Esophagus squamous epithelium (tissue), 5 donors: ENCODE measurements at regions not wholly inside any gene's neighbourhood (a gene's known extent, or its start where the extent isn't known, plus 50 kb on each side); places are given as distances from the start of the nearest gene placed in this dataset.
"Not testable (repeated sequence)": the region's sequence is repeated elsewhere in the genome, so short reads cannot be mapped to it uniquely, and the experiment has no call there.

Experiments
- DNase-seq: peaks from one replicate; lab custom pipeline; 2025; lab: John Stamatoyannopoulos, UW
- H3K27ac ChIP-seq, 4 donors: fragments of 200-600 bp; sonication (generic); one replicate each; pipeline ENCODE4 v1.5.1; 2016 to 2019; ENCODE audit warnings: mild to moderate bottlenecking in 1 of 4
- H3K27me3 ChIP-seq, 4 donors: fragments of 200-600 bp; sonication (generic); 1 replicate in 3 of 4; 2 replicates in 1 of 4; pipeline versions ENCODE4 v1.5.1 to v1.6.0; 2017 to 2021; ENCODE audit warnings: antibody characterized with exemption in 1 of 4
- H3K36me3 ChIP-seq, 3 donors: fragments of 200-600 bp; sonication (generic); one replicate each; pipeline ENCODE4 v1.5.1; 2016 to 2019
- H3K4me1 ChIP-seq, 3 donors: fragments of 200-600 bp; sonication (generic); one replicate each; pipeline ENCODE4 v1.5.1; 2017 to 2019
- H3K4me3 ChIP-seq, 4 donors: fragments of 200-600 bp; sonication (generic); 1 replicate in 3 of 4; 2 replicates in 1 of 4; pipeline ENCODE4 v1.5.1; 2016 to 2019; ENCODE audit warnings: mild to moderate bottlenecking in 2 of 4, moderate library complexity in 1 of 4
- H3K9me3 ChIP-seq, 3 donors: fragments of 200-600 bp; sonication (generic); one replicate each; pipeline ENCODE4 v1.5.1; 2016 to 2019
- CTCF ChIP-seq, 6 experiments: fragments of 450-650 bp in 4 of 6; fragments of 200-600 bp in 2 of 6; sonication (generic) in 2 of 6; IDR thresholded peaks; one replicate each; pipeline ENCODE4 v1.5.1; 2016 to 2019; ENCODE audit warnings: antibody characterized with exemption in 6 of 6, mild to moderate bottlenecking in 4 of 6, moderate library complexity in 4 of 6
- POLR2A ChIP-seq, 4 donors: fragments of 450-650 bp; IDR thresholded peaks; one replicate each; pipeline ENCODE4 v1.6.1; 2017; ENCODE audit warnings: antibody characterized with exemption in 4 of 4, mild to moderate bottlenecking in 4 of 4, moderate library complexity in 3 of 4
- WGBS, 2 donors: methylation state at CpG; one replicate each; pipeline ENCODE4 v1.1.5; 2018; 5-methylcytosine and 5-hydroxymethylcytosine counted together
- intact Hi-C: fragments of 100-400 bp; cut with DNase I; formaldehyde crosslinking; loops from one replicate; pipeline ENCODE4 v1.15.0; 2022
- donor health status: DM: yes; HTN: yes; CAD: no.

GRCh38 chr7:42570944-42571343, 333.9 kb upstream of the GLI3 start:
- no peak overlapping the region for H3K4me3 ChIP-seq
- H3K27ac ChIP-seq = no peak overlapping the region
- H3K9me3 ChIP-seq = no peaks in the 10 kb centered on the region
- WGBS, 2 donors = 89 to 97% methylated on average over 2 of the region's 2 CpGs
- DNase-seq = no peak
- intact Hi-C loops = no loop called here
- peaks cover 0 to 43% (median 8%) of the 10 kb centered on the region in 3 donors for H3K4me1 ChIP-seq
- H3K27me3 ChIP-seq = no peaks in the 10 kb centered on the region
- no peak for TF ChIP-seq POLR2A (IDR thresholded peaks at IDR 0.05)
- no peak for TF ChIP-seq CTCF (IDR thresholded peaks at IDR 0.05)
- H3K36me3 ChIP-seq = no peaks in the 10 kb centered on the region

GRCh38 chr7:42567051-42567450, 330.0 kb upstream of the GLI3 start:
- peak overlapping the region in 2 of 4 donors; percentile 2 to 49 for H3K27ac ChIP-seq
- 30 to 46% methylated on average over 4 of the region's 4 CpGs for WGBS, 2 donors

GRCh38 chr7:42561797-42562196, 324.8 kb upstream of the GLI3 start:
- H3K36me3 ChIP-seq = no peaks in the 10 kb centered on the region
- H3K4me3 ChIP-seq = no peak overlapping the region
- H3K9me3 ChIP-seq = no peaks in the 10 kb centered on the region
- no peak for TF ChIP-seq POLR2A (IDR thresholded peaks at IDR 0.05)
- no peak for TF ChIP-seq CTCF (IDR thresholded peaks at IDR 0.05)
- no peaks in the 10 kb centered on the region for H3K27me3 ChIP-seq
- intact Hi-C loops = no loop called here
- WGBS, 2 donors = 33 to 56% methylated on average over 1 of the region's 1 CpG
- H3K4me1 ChIP-seq = peaks cover 0 to 17% (median 0%) of the 10 kb centered on the region in 3 donors
- no peak for DNase-seq
- H3K27ac ChIP-seq = no peak overlapping the region

More at GRCh38 chr7:42567051-42567450, 330.0 kb upstream of the GLI3 start:
- Histone ChIP-seq H3K4me3 (no peak overlapping the region), H3K9me3 (no peaks in the 10 kb centered on the region), H3K27me3 (no peaks in the 10 kb centered on the region), H3K4me1 (peaks cover 0 to 15% (median 0%) of the 10 kb centered on the region in 3 donors), H3K36me3 (no peaks in the 10 kb centered on the region)
- no peak for TF ChIP-seq POLR2A (IDR thresholded peaks at IDR 0.05)
- TF ChIP-seq CTCF (IDR thresholded peaks at IDR 0.05) = no peak
- intact Hi-C loops = no loop called here
- no peak for DNase-seq

GRCh38 chr7:42560866-42561265, 323.9 kb upstream of the GLI3 start:
- Histone ChIP-seq H3K27me3 (no peaks in the 10 kb centered on the region), H3K36me3 (no peaks in the 10 kb centered on the region), H3K4me1 (peaks cover 0 to 15% (median 0%) of the 10 kb centered on the region in 3 donors), H3K9me3 (peaks cover 0 to 3% (median 0%) of the 10 kb centered on the region in 3 donors), H3K27ac (no peak overlapping the region), H3K4me3 (no peak overlapping the region)
- intact Hi-C loops = no loop called here
- TF ChIP-seq CTCF (IDR thresholded peaks at IDR 0.05) (no peak), POLR2A (IDR thresholded peaks at IDR 0.05) (no peak)
- WGBS, 2 donors = 42 to 56% methylated on average over 2 of the region's 2 CpGs
- DNase-seq = no peak

GRCh38 chr7:42554932-42555331, 317.9 kb upstream of the GLI3 start:
- Histone ChIP-seq H3K4me1 (peaks cover 6 to 32% (median 8%) of the 10 kb centered on the region in 3 donors), H3K9me3 (peaks cover 0 to 16% (median 0%) of the 10 kb centered on the region in 3 donors)
- H3K4me3 ChIP-seq, H3K27ac ChIP-seq, DNase-seq, intact Hi-C loops, H3K27me3 ChIP-seq, H3K36me3 ChIP-seq: not testable (repeated sequence)
- whole genome bisulfite sequencing, 2 donors = 70 to 85% methylated on average over 2 of the region's 2 CpGs

- intact Hi-C loops = no loop called here
- peaks cover 6 to 41% (median 8%) of the 10 kb centered on the region in 3 donors for H3K4me1 ChIP-seq
Measured at GRCh38 chr7:42552227-42552626, 315.2 kb upstream of the GLI3 start.

More at GRCh38 chr7:42552227-42552626, 315.2 kb upstream of the GLI3 start:
- H3K9me3 ChIP-seq = peaks cover 0 to 16% (median 0%) of the 10 kb centered on the region in 3 donors
- DNase-seq = no peak
- no peak overlapping the region for H3K4me3 ChIP-seq
- no peaks in the 10 kb centered on the region for H3K36me3 ChIP-seq
- peak overlapping the region in 2 of 4 donors; percentile 47 to 53 for H3K27ac ChIP-seq
- TF ChIP-seq CTCF (IDR thresholded peaks at IDR 0.05) = no peak
- no peak for TF ChIP-seq POLR2A (IDR thresholded peaks at IDR 0.05)
- H3K27me3 ChIP-seq = no peaks in the 10 kb centered on the region
